Hematopoietic multipotent progenitor cell (in vitro differentiated cells): ENCODE measurements at regions not wholly inside any gene's neighbourhood (a gene's known extent, or its start where the extent isn't known, plus 50 kb on each side); places are given as distances from the start of the nearest gene placed in this dataset.
"Not testable (repeated sequence)": the region's sequence is repeated elsewhere in the genome, so short reads cannot be mapped to it uniquely, and the experiment has no call there.

Experiments used
- DNase-seq, 3 donors: peaks; one replicate each; pipeline ENCODE4 v3.0.0-alpha.2; 2011 to 2015; ENCODE audit warnings: low read depth in 2 of 3, low spot score in 2 of 3

- not testable (repeated sequence) for DNase-seq
These were observed 156.4 kb upstream of the NR3C2 start for GRCh38 chr4:148598418-148599207.

- no peak for DNase-seq
These were observed 147.0 kb upstream of the NR3C2 start for GRCh38 chr4:148589182-148589581.

- no peak for DNase-seq
These were observed 133.4 kb upstream of the NR3C2 start for GRCh38 chr4:148575577-148575976.

- DNase-seq: no peak
These were observed 132.7 kb upstream of the NR3C2 start for GRCh38 chr4:148574911-148575310.

GRCh38 chr4:148574502-148574901 is 132.3 kb upstream of the NR3C2 start:
- no peak for DNase-seq

- no peak for DNase-seq
These were observed 131.9 kb upstream of the NR3C2 start for GRCh38 chr4:148574066-148574465.

- no peak for DNase-seq
These were observed 131.1 kb upstream of the NR3C2 start for GRCh38 chr4:148573296-148573695.

GRCh38 chr4:148565801-148566200 is 123.6 kb upstream of the NR3C2 start:
- DNase-seq: no peak

GRCh38 chr4:148563684-148564083 is 121.5 kb upstream of the NR3C2 start:
- DNase-seq: no peak

GRCh38 chr4:148561467-148561866 is 119.3 kb upstream of the NR3C2 start:
- DNase-seq: no peak

GRCh38 chr4:148557793-148558192 is 115.6 kb upstream of the NR3C2 start:
- no peak for DNase-seq

- no peak for DNase-seq
These were observed 108.6 kb upstream of the NR3C2 start for GRCh38 chr4:148550788-148551187.

GRCh38 chr4:148542922-148543623 is 100.9 kb upstream of the NR3C2 start:
- DNase-seq: no peak

- DNase-seq: no peak
These were observed 98.6 kb upstream of the NR3C2 start for GRCh38 chr4:148540622-148541326.

GRCh38 chr4:148539387-148539786 is 97.2 kb upstream of the NR3C2 start:
- no peak for DNase-seq

GRCh38 chr4:148533851-148534250 is 91.6 kb upstream of the NR3C2 start:
- DNase-seq: not testable (repeated sequence)

- no peak for DNase-seq
These were observed 87.9 kb upstream of the NR3C2 start for GRCh38 chr4:148530114-148530513.

GRCh38 chr4:148527571-148527970 is 85.4 kb upstream of the NR3C2 start:
- DNase-seq: no peak

GRCh38 chr4:148522995-148523394 is 80.8 kb upstream of the NR3C2 start:
- DNase-seq: no peak

- DNase-seq: no peak
These were observed 73.0 kb upstream of the NR3C2 start for GRCh38 chr4:148515248-148515647.

GRCh38 chr4:148514581-148514980 is 72.4 kb upstream of the NR3C2 start:
- DNase-seq: no peak

GRCh38 chr4:148514041-148514440 is 71.8 kb upstream of the NR3C2 start:
- DNase-seq: no peak
